Endothelial cell of umbilical vein (primary cell): ENCODE measurements at regions not wholly inside any gene's neighbourhood (a gene's known extent, or its start where the extent isn't known, plus 50 kb on each side); places are given as distances from the start of the nearest gene placed in this dataset.

Source experiments
- BruUV-seq: library from RNA; stranded (reverse); fragments of 400-500 nt; replicated peaks from 2 replicates; lab custom pipeline; 2021; lab: Mats Ljungman, UMichigan
- CTCF ChIA-PET: fragments of 300-600, 350-600 bp; sonication (Branson Sonifier 250); formaldehyde crosslinking; loops from one replicate; lab custom pipeline; 2021; ENCODE audit warnings: antibody characterized with exemption, inconsistent platforms; lab: Charles Lee
- POLR2A ChIA-PET: fragments of 300-600, 350-600 bp; sonication (Branson Sonifier 250); formaldehyde crosslinking; loops from one replicate; lab custom pipeline; 2021; ENCODE audit warnings: antibody characterized with exemption, inconsistent platforms; lab: Charles Lee
- DNase-seq: peaks from one replicate; pipeline ENCODE4 v3.0.0-alpha.2; 2011; ENCODE audit warnings: low read depth, low spot score
- FAIRE-seq: peaks from 2 replicates; lab custom pipeline; 2011; peaks lifted over from hg19 to GRCh38; lab: Jason Lieb, UNC
- H2AFZ ChIP-seq: 2 replicates; pipeline ENCODE4 v1.6.0; 2012; ENCODE audit warnings: low read depth, low read length, control low read depth, inconsistent platforms
- H3K27ac ChIP-seq: 2 replicates; pipeline ENCODE4 v1.5.1; 2011; ENCODE audit warnings: low read depth, mild to moderate bottlenecking, control low read depth, low read length, moderate library complexity; ENCODE audit not compliant: insufficient read depth
- H3K27me3 ChIP-seq, 2 experiments: 2 replicates each; pipeline versions ENCODE4 v1.6.0 to v1.6.1; 2011; ENCODE audit warnings: low read length in 2 of 2, mixed read lengths in 1 of 2; ENCODE audit not compliant: control insufficient read depth in 2 of 2, insufficient read depth in 2 of 2
- H3K36me3 ChIP-seq, 2 experiments: 2 replicates in 1 of 2; 3 replicates in 1 of 2; pipeline ENCODE4 v1.5.1; 2011; ENCODE audit warnings: low read length in 2 of 2, mild to moderate bottlenecking in 1 of 2, moderate library complexity in 1 of 2; ENCODE audit not compliant: control insufficient read depth in 2 of 2, insufficient read depth in 2 of 2; ENCODE audit errors: extremely low read depth in 1 of 2
- H3K4me1 ChIP-seq: 3 replicates; pipeline ENCODE4 v1.5.1; 2011; ENCODE audit warnings: mild to moderate bottlenecking, low read length; ENCODE audit not compliant: control insufficient read depth, insufficient read depth; ENCODE audit errors: extremely low read depth
- H3K4me2 ChIP-seq: 2 replicates; pipeline ENCODE4 v1.6.1; 2011; ENCODE audit warnings: low read length, control low read depth, mixed read lengths; ENCODE audit not compliant: insufficient read depth
- H3K4me3 ChIP-seq, 3 experiments: fragments of 200-600 bp in 1 of 3; sonication (generic), shearing (Covaris generic) in 1 of 3; replicated peaks in 1 of 3; 2 replicates each; pipeline ENCODE4 v1.5.1; 2011 to 2016; ENCODE audit warnings: control low read depth in 3 of 3, low read length in 3 of 3, mild to moderate bottlenecking in 2 of 3, inconsistent platforms in 1 of 3, low read depth in 1 of 3, moderate library complexity in 1 of 3; ENCODE audit not compliant: insufficient read depth in 1 of 3
- H3K79me2 ChIP-seq: 2 replicates; pipeline ENCODE4 v1.6.0; 2012; ENCODE audit warnings: low read length, inconsistent platforms; ENCODE audit not compliant: control insufficient read depth, insufficient read depth
- H3K9ac ChIP-seq: replicated peaks from 2 replicates; pipeline ENCODE3; 2011; ENCODE audit warnings: low read length, control low read depth; ENCODE audit not compliant: insufficient read depth; ENCODE audit errors: extremely low read depth
- H3K9me1 ChIP-seq: replicated peaks from 3 replicates; pipeline ENCODE4 v1.6.0; 2011; ENCODE audit warnings: mild to moderate bottlenecking, low read length; ENCODE audit not compliant: control insufficient read depth, insufficient read depth; ENCODE audit errors: extremely low read depth
- H3K9me3 ChIP-seq: replicated peaks from 2 replicates; pipeline ENCODE4 v1.5.1; 2012; ENCODE audit warnings: low read length, inconsistent platforms; ENCODE audit not compliant: control insufficient read depth, insufficient read depth
- H4K20me1 ChIP-seq: replicated peaks from 2 replicates; pipeline ENCODE3; 2011; ENCODE audit warnings: mild to moderate bottlenecking, low read length; ENCODE audit not compliant: control insufficient read depth, insufficient read depth; ENCODE audit errors: extremely low read depth
- CTCF ChIP-seq, 2 donors: IDR thresholded peaks; 1 replicate in 1 of 2; 2 replicates in 1 of 2; pipeline ENCODE4 v1.5.1; 2011; ENCODE audit warnings: low read length in 2 of 2, mild to moderate bottlenecking in 2 of 2, moderate library complexity in 2 of 2, control low read depth in 1 of 2, inconsistent platforms in 1 of 2, low read depth in 1 of 2; ENCODE audit not compliant: insufficient read depth in 1 of 2; ENCODE audit errors: extremely low read depth in 1 of 2
- EZH2 ChIP-seq: IDR thresholded peaks from 2 replicates; pipeline ENCODE4 v1.6.1; 2012; ENCODE audit warnings: borderline replicate concordance, low read depth, mild to moderate bottlenecking, moderate library complexity, low read length, inconsistent platforms; ENCODE audit not compliant: severe bottlenecking
- FOS ChIP-seq: IDR thresholded peaks from 2 replicates; pipeline ENCODE4 v1.6.1; 2011; ENCODE audit warnings: mild to moderate bottlenecking, low read length, moderate library complexity, borderline replicate concordance; ENCODE audit not compliant: insufficient read depth
- GATA2 ChIP-seq: IDR thresholded peaks from 2 replicates; pipeline ENCODE4 v1.7.0; 2011; ENCODE audit warnings: low read depth, mild to moderate bottlenecking, moderate library complexity, mixed read lengths, low read length; ENCODE audit not compliant: insufficient read length, insufficient read depth
- JUN ChIP-seq: IDR thresholded peaks from 2 replicates; pipeline ENCODE4 v1.6.1; 2011; ENCODE audit warnings: borderline replicate concordance, low read depth; ENCODE audit not compliant: insufficient read length, insufficient read depth
- MAX ChIP-seq: IDR thresholded peaks from 2 replicates; pipeline ENCODE4 v1.6.1; 2011; ENCODE audit not compliant: insufficient read depth, insufficient read length
- MYC ChIP-seq: IDR thresholded peaks from one replicate; pipeline ENCODE4 v1.6.1; 2011; ENCODE audit warnings: mild to moderate bottlenecking, low read depth, low read length
- POLR2A ChIP-seq: IDR thresholded peaks from 2 replicates; pipeline ENCODE4 v1.6.1; 2012; ENCODE audit warnings: low read depth, mild to moderate bottlenecking, control low read depth, low read length
- POLR2AphosphoS5 ChIP-seq: IDR thresholded peaks from 2 replicates; pipeline ENCODE4 v1.6.1; 2012; ENCODE audit warnings: low read depth, mild to moderate bottlenecking, control low read depth, low read length, moderate library complexity; ENCODE audit not compliant: insufficient read depth
- dilution Hi-C: fragments of 300-500 bp; cut with MboI; formaldehyde crosslinking; loops from one replicate; pipeline ENCODE4 v1.15.0; 2019; ENCODE audit warnings: low sequenced_read_pairs; ENCODE audit not compliant: extremely low pct_ligation_motif_present
- intact Hi-C: fragments of 100-400 bp; cut with micrococcal nuclease; formaldehyde crosslinking; loops from one replicate; pipeline ENCODE4 v1.10.0; 2022

- Histone ChIP-seq H3K4me3 (no peak overlapping the region), H2AFZ (no peak overlapping the region), H3K79me2 (no peaks in the 10 kb centered on the region), H3K4me2 (no peak overlapping the region), H3K9me3 (no peaks in the 10 kb centered on the region), H3K27ac (no peak overlapping the region), H3K4me1 (no peaks in the 10 kb centered on the region), H3K27me3 (no peaks in the 10 kb centered on the region), H3K36me3 (no peaks in the 10 kb centered on the region), H4K20me1 (no peaks in the 10 kb centered on the region), H3K9me1 (no peaks in the 10 kb centered on the region), H3K9ac (no peak overlapping the region)
- no peak for FAIRE-seq
- intact Hi-C loops: no loop called here
- DNase-seq: no peak
- TF ChIP-seq POLR2A (no peak), GATA2 (no peak), POLR2AphosphoS5 (no peak), MAX (no peak), EZH2 (no peak)
- dilution Hi-C loops: no loop called here
- ChIA-PET CTCF (no interaction called here), POLR2A (no interaction called here)
- BruUV-seq: no TSS peak
Observed at GRCh38 chr18:60784161-60784560, 411.6 kb upstream of the MC4R start.

GRCh38 chr18:60794802-60795201 is 422.2 kb upstream of the MC4R start:
- Histone ChIP-seq H3K9me1 (no peaks in the 10 kb centered on the region), H3K79me2 (no peaks in the 10 kb centered on the region), H3K4me2 (no peak overlapping the region), H3K27ac (no peak overlapping the region), H3K9me3 (no peaks in the 10 kb centered on the region), H4K20me1 (no peaks in the 10 kb centered on the region), H3K36me3 (no peaks in the 10 kb centered on the region), H3K4me1 (no peaks in the 10 kb centered on the region), H3K4me3 (no peak overlapping the region), H3K9ac (no peak overlapping the region), H2AFZ (no peak overlapping the region), H3K27me3 (no peaks in the 10 kb centered on the region)
- TF ChIP-seq FOS: no peak
- TF ChIP-seq GATA2: no peak
- no peak for TF ChIP-seq MYC
- no peak for TF ChIP-seq MAX
- TF ChIP-seq POLR2A: no peak
- TF ChIP-seq JUN: no peak
- TF ChIP-seq CTCF (IDR thresholded peaks at IDR 0.05; ENCODE audit: extremely low read depth in 1 of 2, insufficient read depth in 1 of 2, low read depth in 1 of 2, low read length in 2 of 2): no peak
- TF ChIP-seq EZH2: no peak
- no peak for TF ChIP-seq POLR2AphosphoS5
- dilution Hi-C loops (no loop called here), intact Hi-C loops (no loop called here)
- ChIA-PET CTCF (interaction anchor here (1.6 kb wide), 1 partner anchor 13 kb away, joined by 5 read pairs; no protein-coding TSS in a partner anchor), POLR2A (no interaction called here)
- no peak for FAIRE-seq
- DNase-seq: no peak
- no TSS peak for BruUV-seq
